Erythroblast (primary cell): ENCODE measurements at regions not wholly inside any gene's neighbourhood (a gene's known extent, or its start where the extent isn't known, plus 50 kb on each side); places are given as distances from the start of the nearest gene placed in this dataset.

Source experiments
- GATA1 ChIP-seq: IDR thresholded peaks from 2 replicates; pipeline ENCODE4 v1.6.1; 2011; ENCODE audit warnings: low read depth, mild to moderate bottlenecking, control low read depth, low read length, moderate library complexity
- POLR2A ChIP-seq: IDR thresholded peaks from 2 replicates; pipeline ENCODE4 v1.6.1; 2011; ENCODE audit warnings: mild to moderate bottlenecking, low read length

DNA sequence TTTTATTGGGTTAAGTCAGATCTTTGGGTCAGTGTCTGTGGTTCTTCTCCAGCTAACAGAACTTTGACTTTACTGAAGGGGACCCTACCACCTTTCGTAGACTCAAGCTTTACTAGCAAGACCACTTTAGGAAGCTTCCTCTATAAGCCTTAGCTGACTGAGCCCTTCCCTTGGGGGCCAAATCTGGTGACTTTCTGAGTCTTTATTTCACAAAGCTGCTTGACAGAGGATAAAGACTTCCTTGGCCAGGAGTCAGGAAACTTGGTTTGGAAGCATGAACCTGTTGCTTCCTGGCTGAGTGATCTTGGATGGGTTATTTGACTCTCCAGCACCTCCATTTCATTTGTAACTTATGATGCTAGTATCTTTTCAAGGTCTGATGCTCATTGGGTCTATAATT is 466.7 kb downstream of the TYW1 start:
- TF ChIP-seq POLR2A (no peak), GATA1 (no peak)
